ENCODE measurements at regions not wholly inside any gene's neighbourhood (a gene's known extent, or its start where the extent isn't known, plus 50 kb on each side); places are given as distances from the start of the nearest gene placed in this dataset.
A peak's percentile ranks its signal among the peaks of the same experiment; 100 is the strongest.

- no peak for DNase-seq (ENCODE audit: low spot score)
- no peak for TF ChIP-seq CTCF (IDR thresholded peaks at IDR 0.05)
- no peak for ATAC-seq (ENCODE audit: low FRiP score)
These were observed 260.5 kb upstream of the MKLN1 start for GRCh38 chr7:131067220-131067619.

- no peak for TF ChIP-seq CTCF (IDR thresholded peaks at IDR 0.05)
- no peak for DNase-seq (ENCODE audit: low spot score)
- no peak for ATAC-seq (ENCODE audit: low FRiP score)
These were observed 259.1 kb upstream of the MKLN1 start for GRCh38 chr7:131068604-131069021.

DNA sequence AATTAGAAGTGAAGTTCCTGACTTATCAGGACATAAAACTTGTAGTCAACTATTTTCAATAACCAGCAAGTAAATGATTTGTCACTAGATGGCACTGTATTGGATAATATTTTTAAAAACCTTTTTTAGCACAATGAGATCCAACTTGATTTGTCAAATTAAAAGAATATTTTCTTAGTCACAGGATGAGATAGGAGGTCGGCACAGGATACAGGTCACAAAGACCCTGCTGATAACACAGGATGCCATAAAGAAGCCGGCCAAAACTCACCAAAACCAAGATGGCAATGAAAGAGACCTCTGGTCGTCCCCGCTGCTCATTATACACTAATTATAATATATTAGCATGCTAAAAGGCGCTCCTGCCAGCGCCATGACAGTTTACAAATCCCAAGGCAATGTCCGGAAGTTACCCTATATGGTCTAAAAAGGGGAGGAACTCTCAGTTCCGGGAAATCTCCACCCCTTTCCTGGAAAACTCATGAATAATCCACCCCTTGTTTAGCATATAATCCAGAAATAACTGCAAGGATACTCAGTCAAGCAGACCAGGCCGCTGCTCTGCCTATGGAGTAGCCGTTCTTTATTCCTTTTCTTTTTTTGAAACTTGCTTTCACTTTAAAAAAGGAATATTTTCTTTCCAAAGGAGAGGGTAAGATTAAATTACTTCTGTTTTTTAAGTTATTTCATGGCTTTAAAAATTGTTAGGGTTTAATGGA is 255.7 kb upstream of the MKLN1 start:
- DNase-seq (ENCODE audit: low spot score) (no peak), ATAC-seq (ENCODE audit: low FRiP score) (peak; percentile 36)
- no peak for TF ChIP-seq CTCF (IDR thresholded peaks at IDR 0.05)

GRCh38 chr7:131072505-131073091 is 255.1 kb upstream of the MKLN1 start:
- no peak for ATAC-seq (ENCODE audit: low FRiP score)
- no peak for TF ChIP-seq CTCF (IDR thresholded peaks at IDR 0.05)
- no peak for DNase-seq (ENCODE audit: low spot score)

DNA sequence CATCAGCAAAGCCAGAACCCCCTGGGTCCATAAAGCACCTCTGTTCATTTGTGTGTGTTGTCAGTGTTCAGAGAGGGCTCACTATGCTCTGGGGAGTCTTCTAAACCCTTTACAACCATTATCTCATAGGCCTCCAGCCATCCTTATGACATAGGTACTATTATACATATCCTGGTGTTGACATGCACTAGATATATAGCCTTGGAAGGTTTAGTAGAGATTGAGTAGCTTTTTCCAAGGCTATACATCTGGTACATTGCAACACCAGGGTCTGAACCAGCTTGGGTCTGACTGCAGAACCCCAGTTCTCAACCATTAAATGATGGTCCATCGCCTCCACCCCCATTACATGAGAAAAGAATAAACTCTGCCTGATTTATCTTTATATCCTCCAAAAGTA is 253.6 kb upstream of the MKLN1 start:
- no peak for ATAC-seq (ENCODE audit: low FRiP score)
- TF ChIP-seq CTCF (IDR thresholded peaks at IDR 0.05), result no peak

DNA sequence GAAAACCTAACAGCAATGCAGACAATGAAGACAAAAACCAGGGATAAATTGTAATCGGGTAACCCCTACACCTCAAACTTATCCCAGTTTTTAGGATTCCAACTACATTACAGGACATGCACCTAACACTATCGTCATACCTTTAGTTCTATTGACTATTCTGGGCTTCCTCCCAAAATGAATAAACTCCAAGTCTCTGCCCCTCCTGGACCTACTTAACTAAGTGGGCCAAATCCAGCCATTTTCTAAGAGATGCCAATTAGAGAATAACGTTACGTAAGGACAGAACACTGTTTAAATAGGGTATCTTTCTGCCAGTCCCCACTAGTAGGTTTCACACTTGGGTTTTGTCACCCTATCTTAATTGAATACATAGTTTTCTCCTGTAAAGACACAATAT is 253.1 kb upstream of the MKLN1 start:
- ATAC-seq (ENCODE audit: low FRiP score), result no peak
- no peak for TF ChIP-seq CTCF (IDR thresholded peaks at IDR 0.05)
- DNase-seq (ENCODE audit: low spot score), result no peak

More for the DNA sequence above, 253.6 kb upstream of the MKLN1 start:
- DNase-seq (ENCODE audit: low spot score), result no peak

DNA sequence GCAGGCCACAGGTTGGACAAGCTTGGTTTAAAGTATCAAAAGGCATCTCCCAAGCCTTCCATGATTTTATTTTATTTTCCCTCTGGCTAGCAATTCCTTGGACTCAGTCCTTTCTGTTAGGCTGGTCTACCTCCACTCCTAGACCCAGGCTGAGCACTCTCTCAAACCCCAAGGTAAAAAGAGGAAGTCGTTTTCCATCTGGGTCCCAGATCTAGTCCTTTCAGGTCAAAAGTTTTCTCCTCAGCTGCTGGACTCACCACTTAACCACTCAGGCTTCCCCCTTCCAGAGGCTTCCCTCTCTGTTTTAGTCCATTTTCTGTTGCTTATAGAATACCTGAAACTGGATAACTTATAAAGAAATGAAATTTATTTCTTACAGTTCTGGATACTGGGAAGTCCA is 252.3 kb upstream of the MKLN1 start:
- ATAC-seq (ENCODE audit: low FRiP score) (no peak), DNase-seq (ENCODE audit: low spot score) (no peak)
- TF ChIP-seq CTCF (IDR thresholded peaks at IDR 0.05), result no peak

Data from omental fat pad (tissue), 3 donors.